VCaP (cell line): ENCODE measurements at regions not wholly inside any gene's neighbourhood (a gene's known extent, or its start where the extent isn't known, plus 50 kb on each side); places are given as distances from the start of the nearest gene placed in this dataset.

Source experiments
- H3K27ac ChIP-seq: fragments of 450-650 bp; 2 replicates; pipeline ENCODE4 v1.5.1; 2017
- TF ChIP-seq, protein P1 (sequence below): fragments of 450-650 bp; conservative IDR thresholded peaks from 2 replicates; pipeline ENCODE4 v1.5.1; 2017; ENCODE audit warnings: mild to moderate bottlenecking, moderate library complexity

DNA sequence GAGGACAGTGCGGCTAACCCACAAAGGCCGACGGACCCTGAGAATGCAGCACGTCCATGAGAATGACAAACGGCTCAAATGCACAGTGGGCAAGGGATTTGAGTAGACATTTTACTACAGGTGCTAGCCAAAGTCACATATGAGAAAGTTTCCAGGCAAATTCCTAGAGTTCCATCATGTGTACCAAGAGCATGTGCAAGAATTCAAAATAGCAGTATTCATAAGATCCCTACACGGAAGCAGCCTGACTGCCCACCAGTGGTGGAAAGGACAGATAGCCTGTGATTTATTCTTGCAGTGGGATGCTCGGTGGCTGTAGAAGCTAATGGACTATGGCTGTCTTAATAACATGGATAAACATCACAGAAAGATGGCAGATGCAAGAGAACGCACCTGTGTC, 68.0 kb downstream of the RGS12 start:
- no peak overlapping the region for H3K27ac ChIP-seq
- TF ChIP-seq, protein P1, sequence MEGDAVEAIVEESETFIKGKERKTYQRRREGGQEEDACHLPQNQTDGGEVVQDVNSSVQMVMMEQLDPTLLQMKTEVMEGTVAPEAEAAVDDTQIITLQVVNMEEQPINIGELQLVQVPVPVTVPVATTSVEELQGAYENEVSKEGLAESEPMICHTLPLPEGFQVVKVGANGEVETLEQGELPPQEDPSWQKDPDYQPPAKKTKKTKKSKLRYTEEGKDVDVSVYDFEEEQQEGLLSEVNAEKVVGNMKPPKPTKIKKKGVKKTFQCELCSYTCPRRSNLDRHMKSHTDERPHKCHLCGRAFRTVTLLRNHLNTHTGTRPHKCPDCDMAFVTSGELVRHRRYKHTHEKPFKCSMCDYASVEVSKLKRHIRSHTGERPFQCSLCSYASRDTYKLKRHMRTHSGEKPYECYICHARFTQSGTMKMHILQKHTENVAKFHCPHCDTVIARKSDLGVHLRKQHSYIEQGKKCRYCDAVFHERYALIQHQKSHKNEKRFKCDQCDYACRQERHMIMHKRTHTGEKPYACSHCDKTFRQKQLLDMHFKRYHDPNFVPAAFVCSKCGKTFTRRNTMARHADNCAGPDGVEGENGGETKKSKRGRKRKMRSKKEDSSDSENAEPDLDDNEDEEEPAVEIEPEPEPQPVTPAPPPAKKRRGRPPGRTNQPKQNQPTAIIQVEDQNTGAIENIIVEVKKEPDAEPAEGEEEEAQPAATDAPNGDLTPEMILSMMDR = no peak

- TF ChIP-seq, protein P1 = no peak
Observed at GRCh38 chr4:3361406-3361805, 68.6 kb downstream of the RGS12 start.

DNA sequence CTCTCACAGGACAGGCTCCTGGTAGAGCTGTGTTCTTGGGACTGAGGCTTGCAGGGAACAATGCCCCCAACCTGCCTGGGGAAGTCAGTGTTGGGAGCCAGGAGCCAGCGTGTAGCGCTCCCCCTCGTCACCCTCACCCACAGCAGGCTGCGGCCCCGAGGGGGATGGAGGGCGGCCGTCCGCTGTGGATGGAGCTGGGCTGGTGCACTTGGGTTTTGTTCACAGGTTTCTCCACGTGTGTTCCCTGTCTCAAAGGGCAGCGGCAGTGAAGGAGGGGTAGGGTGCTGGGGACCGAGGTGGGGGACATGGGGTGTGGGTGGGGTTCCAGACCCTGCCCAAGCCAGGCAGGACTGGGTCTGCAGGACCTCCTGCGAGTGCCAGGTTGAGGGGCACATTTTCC, 69.1 kb downstream of the RGS12 start:
- TF ChIP-seq, protein P1 = no peak
- H3K27ac ChIP-seq = no peak overlapping the region

More at GRCh38 chr4:3361406-3361805, 68.6 kb downstream of the RGS12 start:
- no peak overlapping the region for H3K27ac ChIP-seq

- TF ChIP-seq, protein P1 = no peak
- H3K27ac ChIP-seq = no peak overlapping the region
Observed at GRCh38 chr4:3362431-3363287, 69.8 kb downstream of the RGS12 start.

GRCh38 chr4:3363411-3364141, 70.8 kb downstream of the RGS12 start:
- TF ChIP-seq, protein P1 = no peak
- H3K27ac ChIP-seq = no peak overlapping the region

DNA sequence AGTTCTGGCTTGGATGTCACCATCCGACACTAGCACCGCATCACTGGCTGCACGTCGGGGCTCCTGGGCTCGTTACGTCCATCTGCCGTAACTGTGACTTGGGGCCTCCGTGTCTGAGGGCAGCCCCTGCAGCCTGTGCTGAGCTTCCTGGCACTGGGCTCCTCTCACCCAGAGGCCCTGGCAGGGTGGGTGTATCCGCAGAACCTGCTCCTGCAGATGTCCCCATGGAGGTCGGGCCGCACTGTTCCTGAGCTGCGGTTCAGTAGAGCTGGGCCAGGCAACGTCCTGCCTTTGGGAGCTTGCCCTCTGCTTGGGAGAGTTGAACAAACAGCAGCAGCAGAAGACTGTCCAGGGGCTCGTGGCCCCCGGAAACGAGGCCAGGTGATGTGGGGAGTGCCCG, 71.4 kb downstream of the RGS12 start:
- TF ChIP-seq, protein P1 = no peak
- no peak overlapping the region for H3K27ac ChIP-seq

DNA sequence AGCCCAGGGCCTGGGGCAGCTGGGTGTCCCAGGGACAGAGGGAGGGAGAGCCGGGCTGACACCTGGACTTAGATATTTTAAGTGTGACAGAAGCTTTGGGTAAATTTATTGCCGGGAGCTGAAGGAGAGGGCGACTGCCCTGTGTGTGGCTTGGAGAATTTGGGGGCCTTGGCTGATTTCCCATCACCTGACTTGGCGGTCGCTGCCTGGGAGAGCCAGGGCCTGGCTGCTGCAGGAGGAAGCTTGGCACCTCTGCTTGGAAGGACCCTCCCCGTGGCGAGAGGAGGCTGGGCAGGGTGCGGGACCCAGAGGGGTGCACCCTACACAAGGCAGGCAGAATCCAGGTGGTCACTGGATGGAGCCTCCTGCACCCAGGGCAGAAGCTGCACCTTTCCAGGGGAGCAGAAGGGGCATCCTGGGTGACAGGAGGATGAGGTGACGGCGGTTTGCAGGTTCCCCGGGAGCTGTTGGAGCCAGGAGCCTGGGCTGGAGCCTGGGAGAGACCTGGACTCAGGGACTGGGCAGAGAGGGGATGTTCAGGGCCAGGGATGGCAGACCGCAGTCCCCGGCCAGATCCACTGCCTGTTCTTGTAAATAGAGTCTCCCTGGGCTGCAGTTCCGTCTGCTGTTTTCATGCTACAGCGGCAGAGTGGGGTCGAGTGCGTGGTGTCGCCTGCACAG, 72.0 kb downstream of the RGS12 start:
- no peak overlapping the region for H3K27ac ChIP-seq
- TF ChIP-seq, protein P1 = no peak
